GM18861 (cell line): ENCODE measurements at regions not wholly inside any gene's neighbourhood (a gene's known extent, or its start where the extent isn't known, plus 50 kb on each side); places are given as distances from the start of the nearest gene placed in this dataset.

ENCODE experiments used
- ATAC-seq: cut with Tn5 transposase; IDR thresholded peaks from one replicate; pipeline ENCODE4 v1.9.1; 2021; ENCODE audit not compliant: unreplicated experiment

DNA sequence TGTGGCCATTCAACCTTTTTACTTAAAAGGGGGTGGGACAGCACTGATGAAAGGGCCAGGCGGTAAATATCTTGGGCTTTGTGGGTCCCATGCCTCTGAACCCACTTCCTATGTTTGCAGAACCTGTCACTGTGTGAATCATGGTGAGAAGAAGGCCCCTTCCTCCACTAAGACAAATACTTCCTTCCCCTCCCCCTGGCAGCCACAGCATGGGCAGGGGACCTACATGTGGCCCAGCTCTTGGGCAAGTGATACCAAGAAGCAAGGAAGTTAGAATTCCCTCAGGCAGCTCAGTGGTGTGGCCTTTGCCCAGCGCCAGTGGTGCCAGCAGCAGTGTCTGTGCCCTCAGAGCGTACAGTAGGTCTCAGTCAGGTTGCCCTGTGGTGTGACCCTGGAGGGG is 168.6 kb downstream of the TRIM33 start:
- ATAC-seq, result no peak

DNA sequence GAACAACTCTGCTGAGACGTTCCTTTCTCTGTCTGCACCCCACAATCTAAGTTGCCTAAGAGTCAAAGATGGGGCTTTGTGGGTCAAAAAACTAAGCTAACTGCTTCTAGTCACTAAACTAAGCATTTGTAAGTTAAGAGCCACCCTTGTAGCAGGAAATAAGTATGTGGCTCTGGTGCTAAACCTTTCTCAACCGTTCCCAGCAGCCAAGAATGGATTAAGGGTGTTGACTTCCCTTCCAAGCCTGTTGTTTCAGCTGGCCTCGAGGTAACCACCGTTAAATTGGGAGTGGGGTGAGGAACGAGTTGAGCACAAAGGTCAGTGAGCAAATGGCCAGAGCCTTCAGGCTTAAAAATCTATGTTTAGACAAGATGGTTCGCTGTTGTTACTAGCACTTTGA is 169.1 kb downstream of the TRIM33 start:
- no peak for ATAC-seq

DNA sequence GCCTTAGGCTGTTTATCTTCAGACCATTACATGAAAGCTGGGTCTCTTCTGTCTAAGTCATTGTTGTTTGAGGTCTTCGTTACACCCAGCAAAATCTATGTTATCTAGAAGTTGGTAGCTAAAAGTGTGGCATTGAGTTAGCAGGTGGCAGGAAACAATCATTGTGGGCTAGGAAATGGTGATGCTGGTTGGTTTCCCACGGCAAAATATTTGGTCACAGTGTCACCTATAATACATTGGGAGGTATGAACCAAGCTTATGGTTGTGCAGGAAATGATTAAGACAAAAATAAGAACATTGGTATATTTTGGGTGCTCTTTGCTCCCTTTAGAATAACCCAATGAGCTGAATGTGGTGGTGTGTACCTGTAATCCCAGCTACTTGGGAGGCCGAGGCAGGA is 169.7 kb downstream of the TRIM33 start:
- ATAC-seq, result no peak

DNA sequence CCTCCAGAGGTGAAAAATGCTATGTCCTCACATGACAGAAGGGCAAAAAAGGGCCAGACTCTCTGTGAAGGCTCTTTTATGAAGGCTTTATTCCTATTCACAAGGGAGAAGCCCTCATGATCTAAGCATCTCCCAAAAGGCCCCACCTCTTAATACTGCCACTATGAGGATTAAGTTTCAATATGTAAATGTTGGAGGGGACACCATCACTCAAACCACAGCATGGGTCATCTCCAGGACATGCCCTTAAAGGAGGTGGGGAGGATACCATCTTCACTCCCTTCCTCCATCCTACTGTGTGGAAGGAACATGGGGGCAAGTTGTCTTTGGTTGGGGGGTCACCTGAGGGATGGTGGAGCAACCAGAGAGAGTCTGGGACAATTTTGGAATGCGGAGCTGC is 170.1 kb downstream of the TRIM33 start:
- no peak for ATAC-seq

DNA sequence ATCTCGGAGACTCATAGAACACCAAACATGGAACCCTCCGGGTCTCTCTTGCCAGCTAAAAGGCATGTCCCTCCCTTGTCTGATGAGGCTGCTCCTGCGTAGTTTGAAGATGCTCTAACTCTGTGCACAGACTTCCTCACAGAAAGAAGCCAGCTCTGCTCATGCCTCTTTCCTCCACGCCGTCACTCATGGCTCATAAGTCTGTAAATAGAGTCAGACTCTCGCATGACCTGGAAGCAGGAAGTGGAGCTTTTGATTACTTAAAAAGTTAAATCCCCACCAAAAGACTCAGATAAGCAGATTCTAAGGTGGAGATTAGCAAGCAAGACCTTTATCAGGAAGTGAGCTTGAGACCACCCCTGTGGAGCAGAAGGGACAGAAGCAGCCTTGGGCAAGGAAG is 171.6 kb downstream of the TRIM33 start:
- no peak for ATAC-seq

GRCh38 chr1:114338191-114338890 is 172.7 kb downstream of the TRIM33 start:
- ATAC-seq, result no peak

GRCh38 chr1:114337417-114337816 is 173.6 kb downstream of the TRIM33 start:
- no peak for ATAC-seq

- no peak for ATAC-seq
These were observed 174.6 kb downstream of the TRIM33 start for GRCh38 chr1:114336360-114336759.

DNA sequence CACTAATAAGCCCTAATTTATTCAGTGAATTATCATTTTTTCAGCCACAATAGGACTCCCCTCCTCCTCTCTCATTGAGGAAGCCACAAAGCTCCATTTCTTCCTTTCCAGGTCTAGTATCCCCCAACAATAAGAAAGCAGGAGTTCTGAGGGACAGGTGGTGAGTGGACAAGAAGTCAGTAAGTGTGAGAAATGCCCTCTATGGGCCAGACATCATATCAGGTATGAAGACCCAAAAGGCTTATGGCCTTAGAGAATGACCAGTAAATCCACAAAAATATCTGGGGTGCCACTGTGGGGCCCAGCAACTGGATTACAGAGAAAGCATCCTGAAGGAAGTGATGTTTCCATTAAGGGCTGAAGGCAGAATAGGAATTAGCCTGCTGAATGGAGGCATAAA is 175.7 kb downstream of the TRIM33 start:
- no peak for ATAC-seq

DNA sequence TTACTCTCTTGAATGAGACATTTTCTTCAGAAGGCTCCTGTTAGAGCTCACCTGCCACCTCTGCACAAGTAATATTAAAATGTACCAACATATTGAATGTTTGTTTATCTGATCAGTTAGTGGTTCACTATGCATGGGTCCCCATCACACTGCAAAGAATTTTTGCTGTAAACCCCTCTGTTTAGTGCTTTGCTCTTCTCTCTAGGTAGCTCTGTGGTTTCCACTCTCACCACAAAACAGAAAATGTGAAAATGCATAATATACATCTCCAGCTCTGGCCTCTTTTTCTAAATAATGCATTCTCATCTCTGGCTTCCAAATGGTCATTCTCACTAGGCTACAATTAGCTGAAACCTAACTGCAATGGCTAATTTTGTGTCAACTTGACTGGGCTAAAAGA is 176.7 kb downstream of the TRIM33 start:
- no peak for ATAC-seq

DNA sequence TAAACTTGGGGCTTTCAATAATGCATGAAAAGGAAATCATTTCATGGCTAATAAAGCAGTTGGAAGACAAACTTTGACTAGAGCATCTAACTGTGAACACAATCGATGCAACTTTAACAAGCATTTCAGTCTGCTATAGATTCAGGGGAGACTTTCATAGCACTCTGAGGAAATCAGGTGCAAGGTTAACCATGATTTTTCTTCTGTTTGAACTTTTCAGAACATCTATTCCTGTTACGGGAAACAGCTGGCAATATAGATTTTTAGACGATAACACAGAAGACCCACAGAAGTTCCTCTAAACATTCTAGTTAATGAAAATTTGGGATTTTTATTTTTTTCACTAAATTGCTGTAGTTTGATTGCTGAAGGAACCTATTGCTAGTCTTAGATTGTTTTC is 177.3 kb downstream of the TRIM33 start:
- no peak for ATAC-seq

GRCh38 chr1:114331936-114332335 is 178.3 kb upstream of the SYT6 start:
- ATAC-seq, result no peak

DNA sequence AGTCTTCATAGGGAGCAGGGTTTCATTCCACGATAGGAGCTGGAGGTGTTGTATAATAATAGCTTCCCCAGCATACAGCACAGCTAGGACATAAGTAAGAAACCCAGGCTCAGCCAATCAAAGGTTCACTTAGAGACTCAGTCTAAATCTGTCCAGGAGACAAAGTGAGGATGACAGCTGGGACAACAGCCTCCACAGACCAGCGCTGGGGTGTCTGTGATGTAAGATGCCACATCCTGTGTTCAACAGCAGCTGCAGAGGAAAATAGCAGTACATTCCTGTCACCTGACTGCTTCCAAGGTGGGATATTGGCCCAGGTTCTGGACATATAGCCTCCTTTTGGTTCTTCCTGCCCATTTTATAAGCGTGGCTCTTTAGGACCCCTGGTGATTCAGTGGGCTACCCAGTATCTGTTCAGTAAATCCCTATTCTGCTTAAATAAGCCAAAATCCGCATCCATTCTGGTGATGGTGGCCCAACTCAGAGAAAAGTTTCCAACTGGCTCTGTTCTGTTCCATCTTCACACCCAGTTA is 176.8 kb upstream of the SYT6 start:
- no peak for ATAC-seq

DNA sequence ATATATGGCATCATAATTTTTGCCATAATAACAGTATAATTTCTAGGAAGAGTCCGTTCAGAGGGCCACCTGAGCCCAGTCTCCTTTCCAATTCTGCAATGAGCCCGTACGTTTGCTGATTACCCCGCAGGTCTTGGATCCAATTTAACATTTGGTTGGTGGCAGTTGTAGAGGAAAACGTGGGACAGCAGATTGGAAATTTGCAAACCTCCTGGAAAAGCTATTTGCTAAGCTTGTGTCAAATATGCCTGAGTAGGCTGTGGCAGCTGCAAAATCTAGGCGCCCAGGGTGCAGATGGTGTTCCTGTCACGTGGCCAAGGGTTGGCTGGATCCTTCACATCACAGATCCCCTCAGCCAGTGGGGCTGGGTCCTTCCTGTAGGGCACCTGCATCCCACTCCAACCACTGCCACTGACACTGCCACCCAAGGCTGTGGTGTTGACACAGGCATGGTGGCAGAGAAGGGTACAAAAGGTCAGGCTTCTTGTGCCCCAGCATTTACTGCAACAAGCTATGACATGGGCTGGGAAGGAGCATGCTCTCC is 174.8 kb upstream of the SYT6 start:
- no peak for ATAC-seq

- ATAC-seq, result no peak
These were observed 170.9 kb upstream of the SYT6 start for GRCh38 chr1:114324662-114324965.

DNA sequence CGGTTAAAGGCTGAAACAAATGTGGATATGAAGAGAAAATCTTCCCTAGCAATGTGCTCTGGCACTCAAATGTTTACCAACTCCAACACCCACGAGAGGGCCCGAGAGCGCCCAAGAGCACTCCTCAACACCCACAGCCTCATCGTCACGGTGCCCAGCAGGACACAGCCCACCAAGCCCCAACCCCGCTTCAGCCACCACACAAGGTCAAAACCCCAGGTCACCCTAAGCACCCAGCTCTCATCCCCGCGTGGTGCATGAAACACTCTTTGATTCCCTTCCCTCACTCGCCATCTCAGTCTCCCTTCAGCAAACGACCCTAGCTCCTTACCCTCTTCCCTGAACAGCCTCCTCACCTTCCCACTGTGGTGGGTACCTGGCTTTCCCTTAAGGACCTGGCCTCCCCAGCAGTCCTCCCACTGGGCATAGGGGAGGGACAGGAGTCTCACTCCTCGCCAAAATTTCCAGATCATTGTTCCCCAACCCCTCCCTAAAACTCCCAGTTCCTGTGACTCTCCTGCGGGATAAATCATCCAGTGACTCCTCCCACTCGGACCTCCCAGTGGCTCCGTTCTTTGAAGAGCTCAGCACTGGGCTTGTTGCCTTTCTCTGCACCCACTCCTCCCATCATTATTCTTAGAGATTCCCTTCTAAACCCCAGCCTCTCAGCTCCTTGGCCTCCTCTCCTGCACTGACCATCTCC is 170.4 kb upstream of the SYT6 start:
- no peak for ATAC-seq

- no peak for ATAC-seq
These were observed 169.1 kb upstream of the SYT6 start for GRCh38 chr1:114322734-114323133.

DNA sequence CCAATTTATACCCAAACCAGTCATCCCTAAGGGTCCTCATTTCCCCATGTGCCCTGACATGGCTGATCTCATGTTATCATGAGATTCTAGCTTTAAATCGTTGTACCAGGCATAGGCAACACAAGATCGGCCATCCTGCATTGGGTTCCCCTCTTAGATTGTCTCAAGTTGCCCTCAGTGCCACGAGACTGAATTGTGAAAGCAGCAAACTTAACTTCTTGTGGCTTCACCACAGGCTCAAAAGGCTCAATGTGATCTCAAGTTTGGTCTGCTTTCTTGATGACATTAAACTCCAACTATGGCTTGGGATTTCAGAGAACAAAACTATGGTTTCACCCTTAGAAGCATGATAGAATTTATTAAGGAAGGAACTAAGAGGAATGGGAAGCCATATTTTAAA is 168.5 kb upstream of the SYT6 start:
- ATAC-seq, result no peak

DNA sequence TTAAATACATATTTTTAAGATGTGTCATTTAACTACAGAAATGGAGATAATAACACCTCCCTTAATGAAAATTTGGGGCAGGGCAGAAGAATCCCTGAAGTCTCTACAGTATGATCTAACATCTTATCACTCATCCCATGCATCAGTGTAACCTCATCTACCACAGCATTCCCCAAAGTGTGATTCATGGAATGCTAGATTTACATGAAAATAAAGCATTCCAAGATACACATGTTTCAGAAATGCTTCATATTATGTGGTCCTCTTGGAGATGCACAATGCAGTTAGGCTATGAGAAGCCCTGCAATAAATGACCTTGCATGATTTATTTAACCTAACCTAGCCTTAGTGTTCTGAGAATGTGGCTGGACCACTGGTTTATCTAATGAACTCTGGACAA is 166.9 kb upstream of the SYT6 start:
- no peak for ATAC-seq

GRCh38 chr1:114319418-114319817 is 165.7 kb upstream of the SYT6 start:
- no peak for ATAC-seq

DNA sequence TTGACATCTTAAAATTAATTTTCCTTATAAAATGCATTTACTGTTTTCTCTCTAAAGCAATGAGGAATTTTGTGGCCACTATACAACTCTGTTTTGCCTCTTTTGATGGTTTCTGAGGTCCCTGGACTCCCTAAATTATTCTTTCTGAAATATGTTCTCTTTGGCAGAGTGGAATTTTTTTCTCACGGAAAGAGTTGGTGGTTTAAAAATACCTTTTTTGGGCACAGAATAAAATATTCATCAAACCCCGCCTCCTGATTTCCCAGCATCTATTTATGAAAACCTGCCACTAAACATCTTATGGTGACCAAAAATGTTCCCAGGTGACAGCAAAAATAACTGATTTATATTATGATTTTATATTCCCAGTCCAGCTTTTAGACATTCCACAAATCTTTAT is 165.3 kb upstream of the SYT6 start:
- no peak for ATAC-seq

GRCh38 chr1:114316204-114316603 is 162.5 kb upstream of the SYT6 start:
- no peak for ATAC-seq

DNA sequence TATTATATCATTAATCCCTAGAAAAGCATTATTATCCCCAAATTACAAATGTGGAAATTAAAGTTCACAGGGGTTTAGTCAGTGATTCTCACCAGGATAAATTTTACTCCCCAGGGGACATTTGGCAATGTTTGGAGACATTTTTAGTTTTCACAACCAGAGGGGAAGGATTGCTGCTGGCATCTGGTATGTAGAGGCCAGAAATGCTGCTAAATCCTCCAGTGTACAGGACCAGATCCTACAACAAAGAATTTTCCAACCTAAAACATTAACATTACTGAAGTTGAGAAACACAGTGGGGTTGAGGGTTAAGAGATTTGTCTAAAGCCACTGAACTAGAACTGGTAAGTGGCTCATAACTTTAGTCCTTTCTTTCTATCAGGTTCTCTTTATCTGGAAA is 162.0 kb upstream of the SYT6 start:
- no peak for ATAC-seq
